Motor neuron (in vitro differentiated cells): ENCODE measurements at regions not wholly inside any gene's neighbourhood (a gene's known extent, or its start where the extent isn't known, plus 50 kb on each side); places are given as distances from the start of the nearest gene placed in this dataset.
"Not testable (repeated sequence)": the region's sequence is repeated elsewhere in the genome, so short reads cannot be mapped to it uniquely, and the experiment has no call there.

Source experiments
- ATAC-seq, 8 experiments: fragments of 200-7000 bp; cut with Tn5 transposase; replicated peaks in 6 of 8; 2 replicates each; pipeline ENCODE4 v1.8.0; 2021; ENCODE audit warnings: mild to moderate bottlenecking in 8 of 8, moderate library complexity in 8 of 8
- H3K27ac ChIP-seq, 2 donors: fragments of 250-450 bp; sonication (Bioruptor Pico); 2 replicates each; pipeline ENCODE4 v1.9.0; 2021; ENCODE audit warnings: antibody characterized with exemption in 2 of 2, mild to moderate bottlenecking in 2 of 2, moderate library complexity in 1 of 2
- H3K4me1 ChIP-seq, 2 donors: fragments of 250-450 bp; sonication (Bioruptor Pico); replicated peaks in 1 of 2; 2 replicates each; pipeline ENCODE4 v1.6.1; 2021; ENCODE audit warnings: antibody characterized with exemption in 2 of 2, mild to moderate bottlenecking in 2 of 2, moderate library complexity in 1 of 2
- H3K4me3 ChIP-seq, 5 donors: fragments of 250-450 bp; sonication (Bioruptor Pico); 2 replicates each; pipeline ENCODE4 v1.9.0; 2021; ENCODE audit warnings: antibody characterized with exemption in 5 of 5, mild to moderate bottlenecking in 5 of 5, moderate library complexity in 4 of 5
- WGBS, 10 experiments: fragments of 450-650 bp; shearing (Covaris generic); methylation state at CpG; one replicate each; pipeline ENCODE4 v1.0.0; 2022; 5-methylcytosine and 5-hydroxymethylcytosine counted together
- in situ Hi-C, 9 experiments: fragments of 400-800 bp; cut with MboI; loops; one replicate each; pipeline ENCODE4 v1.15.0; 2021; ENCODE audit warnings: low sequenced_read_pairs in 9 of 9, low pct_unique_long_range_greater_than_20kb in 2 of 9; ENCODE audit not compliant: unreplicated experiment in 9 of 9

GRCh38 chr3:164832216-164832615, 246.1 kb downstream of the SI start:
- 0 to 60% (median 10%) methylated on average over 1 to 4 of the region's 5 CpGs; no CpG with 5 or more reads in 3 of the 10 experiments for WGBS, 10 experiments
- Histone ChIP-seq H3K4me3 (no peak overlapping the region), H3K4me1 (peaks cover 0 to 3% of the 10 kb centered on the region in 2 donors), H3K27ac (no peak overlapping the region)
- in situ Hi-C loops, result no loop called here
- peak in 1 of 8 experiments; percentile 31 for ATAC-seq

GRCh38 chr3:164818318-164818717, 260.0 kb downstream of the SI start:
- H3K27ac ChIP-seq, result no peak overlapping the region
- in situ Hi-C loops, result no loop called here
- ATAC-seq, result no peak
- 93 to 94% methylated on average over 3 of the region's 12 CpGs; no CpG with 5 or more reads in 8 of the 10 experiments for WGBS, 10 experiments
- no peak overlapping the region for H3K4me3 ChIP-seq
- H3K4me1 ChIP-seq, result no peaks in the 10 kb centered on the region

- in situ Hi-C loops, result no loop called here
- H3K27ac ChIP-seq, result no peak overlapping the region
- H3K4me1 ChIP-seq, result no peaks in the 10 kb centered on the region
- no peak overlapping the region for H3K4me3 ChIP-seq
- 83 to 100% (median 100%) methylated on average over 1 to 8 of the region's 15 CpGs; no CpG with 5 or more reads in 7 of the 10 experiments for WGBS, 10 experiments
- ATAC-seq, result no peak
These were observed 264.2 kb downstream of the SI start for GRCh38 chr3:164814106-164814505.

- Histone ChIP-seq H3K27ac (no peak overlapping the region), H3K4me3 (no peak overlapping the region), H3K4me1 (no peaks in the 10 kb centered on the region)
- in situ Hi-C loops, result no loop called here
- WGBS, 10 experiments, result 14 to 100% (median 93%) methylated on average over 1 to 6 of the region's 6 CpGs; no CpG with 5 or more reads in 1 of the 10 experiments
- no peak for ATAC-seq
These were observed 266.3 kb downstream of the SI start for GRCh38 chr3:164812042-164812441.

GRCh38 chr3:164806188-164806587, 272.1 kb downstream of the SI start:
- in situ Hi-C loops, result no loop called here
- H3K4me3 ChIP-seq, result no peak overlapping the region
- no peaks in the 10 kb centered on the region for H3K4me1 ChIP-seq
- peak in 1 of 8 experiments; percentile 33 for ATAC-seq
- WGBS, 10 experiments, result 28 to 100% (median 89%) methylated on average over 1 to 2 of the region's 2 CpGs; no CpG with 5 or more reads in 2 of the 10 experiments
- no peak overlapping the region for H3K27ac ChIP-seq

- Histone ChIP-seq H3K4me3 (no peak overlapping the region), H3K27ac (no peak overlapping the region), H3K4me1 (no peaks in the 10 kb centered on the region)
- 0 to 100% (median 55%) methylated on average over 1 of the region's 1 CpG for WGBS, 10 experiments
- no peak for ATAC-seq
- in situ Hi-C loops, result no loop called here
These were observed 284.2 kb downstream of the SI start for GRCh38 chr3:164794099-164794498.

- no peak overlapping the region for H3K27ac ChIP-seq
- H3K4me3 ChIP-seq, result no peak overlapping the region
- 0 to 100% (median 88%) methylated on average over 1 to 4 of the region's 4 CpGs; no CpG with 5 or more reads in 1 of the 10 experiments for WGBS, 10 experiments
- ATAC-seq, result no peak
- H3K4me1 ChIP-seq, result no peaks in the 10 kb centered on the region
- in situ Hi-C loops, result no loop called here
These were observed 287.0 kb downstream of the SI start for GRCh38 chr3:164791263-164791662.

- in situ Hi-C loops, ATAC-seq, H3K4me1 ChIP-seq, H3K4me3 ChIP-seq, H3K27ac ChIP-seq: not testable (repeated sequence)
- WGBS, 10 experiments, result no CpG with 5 or more reads among the region's 21 CpGs
These were observed 293.9 kb downstream of the SI start for GRCh38 chr3:164784407-164784806.

- Histone ChIP-seq H3K4me3 (no peak overlapping the region), H3K4me1 (peaks cover 0 to 5% of the 10 kb centered on the region in 2 donors), H3K27ac (no peak overlapping the region)
- in situ Hi-C loops, result no loop called here
- no peak for ATAC-seq
These were observed 296.5 kb downstream of the SI start for GRCh38 chr3:164781755-164782154.

GRCh38 chr3:164779816-164780215, 298.5 kb downstream of the SI start:
- ATAC-seq, result peak in 1 of 8 experiments; percentile 70
- WGBS, 10 experiments, result 0 to 89% (median 57%) methylated on average over 1 to 4 of the region's 4 CpGs
- in situ Hi-C loops, result no loop called here
- H3K4me3 ChIP-seq, result no peak overlapping the region
- peaks cover 0 to 5% of the 10 kb centered on the region in 2 donors for H3K4me1 ChIP-seq
- no peak overlapping the region for H3K27ac ChIP-seq

- in situ Hi-C loops, result no loop called here
- Histone ChIP-seq H3K4me1 (no peaks in the 10 kb centered on the region), H3K4me3 (no peak overlapping the region), H3K27ac (no peak overlapping the region)
- ATAC-seq, result peak in 3 of 8 experiments; percentile 17 to 88 (median 49)
- 0 to 100% (median 73%) methylated on average over 1 to 3 of the region's 3 CpGs for WGBS, 10 experiments
These were observed 325.5 kb downstream of the SI start for GRCh38 chr3:164752812-164753211.

GRCh38 chr3:164748626-164749025, 329.7 kb downstream of the SI start:
- Histone ChIP-seq H3K27ac (no peak overlapping the region), H3K4me1 (no peaks in the 10 kb centered on the region), H3K4me3 (no peak overlapping the region)
- no peak for ATAC-seq
- in situ Hi-C loops, result no loop called here

- WGBS, 10 experiments, result 0 to 100% (median 86%) methylated on average over 1 to 4 of the region's 6 CpGs; no CpG with 5 or more reads in 1 of the 10 experiments
- Histone ChIP-seq H3K27ac (no peak overlapping the region), H3K4me1 (no peaks in the 10 kb centered on the region), H3K4me3 (no peak overlapping the region)
- no peak for ATAC-seq
- in situ Hi-C loops, result no loop called here
These were observed 336.4 kb downstream of the SI start for GRCh38 chr3:164741869-164742268.

GRCh38 chr3:164737174-164737573, 341.1 kb downstream of the SI start:
- no peaks in the 10 kb centered on the region for H3K4me1 ChIP-seq
- no peak for ATAC-seq
- H3K4me3 ChIP-seq, result no peak overlapping the region
- WGBS, 10 experiments, result 0 to 100% (median 40%) methylated on average over 1 of the region's 1 CpG; no CpG with 5 or more reads in 2 of the 10 experiments
- in situ Hi-C loops, result no loop called here
- H3K27ac ChIP-seq, result no peak overlapping the region
